SK-N-SH treated with all-trans-retinoic acid at 6 μM for 48 hours (cell line): ENCODE measurements at regions not wholly inside any gene's neighbourhood (a gene's known extent, or its start where the extent isn't known, plus 50 kb on each side); places are given as distances from the start of the nearest gene placed in this dataset.

ENCODE experiments used
- ATAC-seq: fragments of 200-7000 bp; cut with Tn5 transposase; 3 replicates; pipeline ENCODE4 v1.9.1; 2020; ENCODE audit warnings: mild to moderate bottlenecking, moderate library complexity
- ARNTL ChIP-seq: fragments of 450-650 bp; formaldehyde crosslinking; IDR thresholded peaks from 2 replicates; pipeline ENCODE4 v1.5.0; 2020; ENCODE audit warnings: low read depth, mild to moderate bottlenecking, moderate library complexity, borderline replicate concordance
- BACH2 ChIP-seq: fragments of 250-450 bp; sonication (Bioruptor Pico); IDR thresholded peaks from 2 replicates; pipeline ENCODE4 v1.9.0; 2021; ENCODE audit warnings: mild to moderate bottlenecking, borderline replicate concordance
- CSDC2 ChIP-seq: fragments of 250-450 bp; sonication (Bioruptor Pico); IDR thresholded peaks from 2 replicates; pipeline ENCODE4 v1.5.0; 2020; ENCODE audit warnings: mild to moderate bottlenecking, moderate library complexity
- CSRNP3 ChIP-seq: fragments of 250-450 bp; sonication (Bioruptor Pico); IDR thresholded peaks from 2 replicates; pipeline ENCODE4 v1.5.1; 2021; ENCODE audit warnings: mild to moderate bottlenecking, moderate library complexity
- ESRRG ChIP-seq: fragments of 250-450 bp; sonication (Bioruptor Pico); IDR thresholded peaks from 2 replicates; pipeline ENCODE4 v1.6.1; 2021; ENCODE audit warnings: mild to moderate bottlenecking
- ISL1 ChIP-seq: fragments of 250-450 bp; sonication (Bioruptor Pico); IDR thresholded peaks from 2 replicates; pipeline ENCODE4 v2.1.2; 2022; ENCODE audit warnings: mild to moderate bottlenecking, moderate library complexity
- OSR1 ChIP-seq: fragments of 250-450 bp; sonication (Bioruptor Pico); IDR thresholded peaks from 2 replicates; pipeline ENCODE4 v1.8.0; 2022; ENCODE audit warnings: moderate library complexity, mild to moderate bottlenecking, inconsistent platforms
- POU6F1 ChIP-seq: fragments of 250-450 bp; sonication (Bioruptor Pico); IDR thresholded peaks from 2 replicates; pipeline ENCODE4 v1.8.0; 2021; ENCODE audit warnings: low read depth, mild to moderate bottlenecking, moderate library complexity, borderline replicate concordance
- PPARA ChIP-seq: fragments of 250-450 bp; sonication (Bioruptor Pico); IDR thresholded peaks from 2 replicates; pipeline ENCODE4 v1.5.0; 2020; ENCODE audit warnings: mild to moderate bottlenecking, borderline replicate concordance
- RARB ChIP-seq: fragments of 250-450 bp; sonication (Bioruptor Pico); IDR thresholded peaks from 2 replicates; pipeline ENCODE4 v1.8.0; 2021; ENCODE audit warnings: mild to moderate bottlenecking, moderate library complexity
- TCF4 ChIP-seq: fragments of 250-450 bp; sonication (Bioruptor Pico); IDR thresholded peaks from 2 replicates; pipeline ENCODE4 v1.8.0; 2021; ENCODE audit warnings: mild to moderate bottlenecking, moderate library complexity, borderline replicate concordance
- TOX ChIP-seq: fragments of 250-450 bp; sonication (Bioruptor Pico); IDR thresholded peaks from 2 replicates; pipeline ENCODE4 v1.8.0; 2021; ENCODE audit warnings: mild to moderate bottlenecking, moderate library complexity, borderline replicate concordance
- ZC3H10 ChIP-seq: fragments of 250-450 bp; sonication (Bioruptor Pico); IDR thresholded peaks from 2 replicates; pipeline ENCODE4 v1.5.1; 2021; ENCODE audit warnings: mild to moderate bottlenecking, moderate library complexity
- ZFP3 ChIP-seq: fragments of 250-450 bp; sonication (Bioruptor Pico); IDR thresholded peaks from 2 replicates; pipeline ENCODE4 v1.5.0; 2020; ENCODE audit warnings: mild to moderate bottlenecking, moderate library complexity
- ZFP30 ChIP-seq: fragments of 450-650 bp; formaldehyde crosslinking; IDR thresholded peaks from 2 replicates; pipeline ENCODE4 v1.5.0; 2022; ENCODE audit warnings: mild to moderate bottlenecking, moderate library complexity
- ZNF565 ChIP-seq: fragments of 450-650 bp; formaldehyde crosslinking; conservative IDR thresholded peaks from 2 replicates; pipeline ENCODE4 v1.5.0; 2020; ENCODE audit warnings: low read depth, mild to moderate bottlenecking, moderate library complexity
- ZNF70 ChIP-seq: fragments of 450-650 bp; formaldehyde crosslinking; IDR thresholded peaks from 2 replicates; pipeline ENCODE4 v1.5.0; 2020; ENCODE audit warnings: mild to moderate bottlenecking, moderate library complexity
- ZNF8 ChIP-seq: fragments of 450-650 bp; formaldehyde crosslinking; IDR thresholded peaks from 2 replicates; pipeline ENCODE4 v1.5.0; 2020; ENCODE audit warnings: mild to moderate bottlenecking, moderate library complexity
- TF ChIP-seq, protein P1 (sequence below): fragments of 250-450 bp; sonication (Bioruptor Pico); IDR thresholded peaks from 2 replicates; pipeline ENCODE4 v1.8.0; 2020; ENCODE audit warnings: mild to moderate bottlenecking, moderate library complexity, borderline replicate concordance
- TF ChIP-seq, protein P2 (sequence below): fragments of 250-450 bp; sonication (Bioruptor Pico); IDR thresholded peaks from 2 replicates; pipeline ENCODE4 v1.5.0; 2020; ENCODE audit warnings: mild to moderate bottlenecking, moderate library complexity

DNA sequence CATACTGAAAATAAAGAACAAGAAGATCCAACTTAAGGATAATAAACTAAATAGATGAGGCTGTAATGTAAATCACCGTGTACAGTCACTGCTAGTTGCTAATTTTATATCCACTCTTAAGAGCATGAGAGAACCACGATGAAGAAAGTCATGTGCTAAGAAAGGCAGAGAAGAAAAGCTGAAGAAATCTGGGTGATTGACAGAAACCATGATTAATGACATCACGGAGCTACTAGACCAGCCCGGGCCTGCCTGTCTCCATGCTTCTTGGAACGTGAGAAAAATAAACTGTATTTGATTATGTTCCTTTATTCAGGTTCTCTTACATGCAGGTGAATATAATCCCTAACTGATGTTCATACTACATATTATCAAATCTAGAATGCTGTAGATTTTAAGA is 84.2 kb upstream of the E2F3 start (continued):
- TF ChIP-seq CSDC2 (CRISPR knock-in tag) = no peak

- ATAC-seq = no peak
- no peak for TF ChIP-seq ZNF565
- TF ChIP-seq CSRNP3 = no peak
- TF ChIP-seq POU6F1 (CRISPR knock-in tag) = no peak
- TF ChIP-seq OSR1 (CRISPR knock-in tag) = no peak
- no peak for TF ChIP-seq RARB
- no peak for TF ChIP-seq PPARA (CRISPR knock-in tag)
These were observed 82.8 kb upstream of the E2F3 start for GRCh38 chr6:20318851-20319387.

- ATAC-seq = no peak
- TF ChIP-seq ESRRG (no peak), TCF4 (CRISPR knock-in tag) (no peak), ZC3H10 (CRISPR knock-in tag) (no peak), CSDC2 (CRISPR knock-in tag) (no peak), POU6F1 (CRISPR knock-in tag) (no peak), ZFP30 (no peak), CSRNP3 (no peak), ZNF565 (no peak), BACH2 (CRISPR knock-in tag) (no peak), ZFP3 (CRISPR knock-in tag) (no peak), ARNTL (no peak), OSR1 (CRISPR knock-in tag) (no peak), ZNF70 (CRISPR knock-in tag) (no peak), TOX (CRISPR knock-in tag) (no peak), ZNF8 (CRISPR knock-in tag) (no peak), ISL1 (CRISPR knock-in tag) (no peak), PPARA (CRISPR knock-in tag) (no peak), RARB (no peak)
- TF ChIP-seq, protein P1, sequence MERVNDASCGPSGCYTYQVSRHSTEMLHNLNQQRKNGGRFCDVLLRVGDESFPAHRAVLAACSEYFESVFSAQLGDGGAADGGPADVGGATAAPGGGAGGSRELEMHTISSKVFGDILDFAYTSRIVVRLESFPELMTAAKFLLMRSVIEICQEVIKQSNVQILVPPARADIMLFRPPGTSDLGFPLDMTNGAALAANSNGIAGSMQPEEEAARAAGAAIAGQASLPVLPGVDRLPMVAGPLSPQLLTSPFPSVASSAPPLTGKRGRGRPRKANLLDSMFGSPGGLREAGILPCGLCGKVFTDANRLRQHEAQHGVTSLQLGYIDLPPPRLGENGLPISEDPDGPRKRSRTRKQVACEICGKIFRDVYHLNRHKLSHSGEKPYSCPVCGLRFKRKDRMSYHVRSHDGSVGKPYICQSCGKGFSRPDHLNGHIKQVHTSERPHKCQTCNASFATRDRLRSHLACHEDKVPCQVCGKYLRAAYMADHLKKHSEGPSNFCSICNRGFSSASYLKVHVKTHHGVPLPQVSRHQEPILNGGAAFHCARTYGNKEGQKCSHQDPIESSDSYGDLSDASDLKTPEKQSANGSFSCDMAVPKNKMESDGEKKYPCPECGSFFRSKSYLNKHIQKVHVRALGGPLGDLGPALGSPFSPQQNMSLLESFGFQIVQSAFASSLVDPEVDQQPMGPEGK (CRISPR knock-in tag) = no peak
- TF ChIP-seq, protein P2, sequence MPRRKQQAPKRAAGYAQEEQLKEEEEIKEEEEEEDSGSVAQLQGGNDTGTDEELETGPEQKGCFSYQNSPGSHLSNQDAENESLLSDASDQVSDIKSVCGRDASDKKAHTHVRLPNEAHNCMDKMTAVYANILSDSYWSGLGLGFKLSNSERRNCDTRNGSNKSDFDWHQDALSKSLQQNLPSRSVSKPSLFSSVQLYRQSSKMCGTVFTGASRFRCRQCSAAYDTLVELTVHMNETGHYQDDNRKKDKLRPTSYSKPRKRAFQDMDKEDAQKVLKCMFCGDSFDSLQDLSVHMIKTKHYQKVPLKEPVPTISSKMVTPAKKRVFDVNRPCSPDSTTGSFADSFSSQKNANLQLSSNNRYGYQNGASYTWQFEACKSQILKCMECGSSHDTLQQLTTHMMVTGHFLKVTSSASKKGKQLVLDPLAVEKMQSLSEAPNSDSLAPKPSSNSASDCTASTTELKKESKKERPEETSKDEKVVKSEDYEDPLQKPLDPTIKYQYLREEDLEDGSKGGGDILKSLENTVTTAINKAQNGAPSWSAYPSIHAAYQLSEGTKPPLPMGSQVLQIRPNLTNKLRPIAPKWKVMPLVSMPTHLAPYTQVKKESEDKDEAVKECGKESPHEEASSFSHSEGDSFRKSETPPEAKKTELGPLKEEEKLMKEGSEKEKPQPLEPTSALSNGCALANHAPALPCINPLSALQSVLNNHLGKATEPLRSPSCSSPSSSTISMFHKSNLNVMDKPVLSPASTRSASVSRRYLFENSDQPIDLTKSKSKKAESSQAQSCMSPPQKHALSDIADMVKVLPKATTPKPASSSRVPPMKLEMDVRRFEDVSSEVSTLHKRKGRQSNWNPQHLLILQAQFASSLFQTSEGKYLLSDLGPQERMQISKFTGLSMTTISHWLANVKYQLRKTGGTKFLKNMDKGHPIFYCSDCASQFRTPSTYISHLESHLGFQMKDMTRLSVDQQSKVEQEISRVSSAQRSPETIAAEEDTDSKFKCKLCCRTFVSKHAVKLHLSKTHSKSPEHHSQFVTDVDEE (CRISPR knock-in tag) = no peak
These were observed 81.9 kb upstream of the E2F3 start for GRCh38 chr6:20319520-20320357.
